Germinal center (tissue), 1 donor: ENCODE measurements at regions not wholly inside any gene's neighbourhood (a gene's known extent, or its start where the extent isn't known, plus 50 kb on each side); places are given as distances from the start of the nearest gene placed in this dataset.

Experiments used
- DNase-seq: peaks from one replicate; pipeline ENCODE4 v3.0.0; 2012; ENCODE audit warnings: mixed read lengths, low spot score

- no peak for DNase-seq
Observed at GRCh38 chr17:34178092-34178491, 77.0 kb upstream of the CCL2 start.

GRCh38 chr17:34182036-34182803 is 72.9 kb upstream of the CCL2 start:
- DNase-seq = no peak

- no peak for DNase-seq
Observed at GRCh38 chr17:34195987-34196386, 59.1 kb upstream of the CCL2 start.

- DNase-seq = no peak
Observed at GRCh38 chr17:34198519-34198918, 56.6 kb upstream of the CCL2 start.

- no peak for DNase-seq
Observed at GRCh38 chr17:34199454-34199853, 55.6 kb upstream of the CCL2 start.

GRCh38 chr17:34199932-34200534 is 55.1 kb upstream of the CCL2 start:
- peak; percentile 73 for DNase-seq

- DNase-seq = no peak
Observed at GRCh38 chr17:34201225-34201624, 53.9 kb upstream of the CCL2 start.

GRCh38 chr17:34201767-34202166 is 53.3 kb upstream of the CCL2 start:
- DNase-seq = no peak

- no peak for DNase-seq
Observed at GRCh38 chr17:34203018-34203638, 52.0 kb upstream of the CCL2 start.

GRCh38 chr17:34204402-34204801 is 50.7 kb upstream of the CCL2 start:
- DNase-seq = no peak
